ENCODE measurements at regions not wholly inside any gene's neighbourhood (a gene's known extent, or its start where the extent isn't known, plus 50 kb on each side); places are given as distances from the start of the nearest gene placed in this dataset.
"Not testable (repeated sequence)": the region's sequence is repeated elsewhere in the genome, so short reads cannot be mapped to it uniquely, and the experiment has no call there.

DNA sequence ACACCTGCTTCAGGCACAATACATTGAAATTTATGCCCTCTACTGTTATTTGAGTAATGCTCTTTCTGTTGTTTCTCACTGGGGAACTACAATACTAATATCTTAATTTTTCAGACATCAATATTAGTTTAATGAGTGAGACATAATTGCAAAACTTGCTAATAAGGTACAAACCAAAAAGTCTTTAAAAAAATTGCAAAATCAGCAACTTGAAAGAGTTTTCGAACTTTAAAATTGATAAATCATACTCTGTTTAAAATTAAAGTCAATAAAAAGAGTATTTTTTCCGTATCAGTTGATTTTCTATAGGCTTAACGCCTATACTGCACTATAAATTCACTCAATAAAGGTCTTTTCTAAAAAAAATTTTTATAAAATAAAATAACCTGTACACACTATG is 1735.9 kb upstream of the SEL1L start:
- DNase-seq, result no peak

DNA sequence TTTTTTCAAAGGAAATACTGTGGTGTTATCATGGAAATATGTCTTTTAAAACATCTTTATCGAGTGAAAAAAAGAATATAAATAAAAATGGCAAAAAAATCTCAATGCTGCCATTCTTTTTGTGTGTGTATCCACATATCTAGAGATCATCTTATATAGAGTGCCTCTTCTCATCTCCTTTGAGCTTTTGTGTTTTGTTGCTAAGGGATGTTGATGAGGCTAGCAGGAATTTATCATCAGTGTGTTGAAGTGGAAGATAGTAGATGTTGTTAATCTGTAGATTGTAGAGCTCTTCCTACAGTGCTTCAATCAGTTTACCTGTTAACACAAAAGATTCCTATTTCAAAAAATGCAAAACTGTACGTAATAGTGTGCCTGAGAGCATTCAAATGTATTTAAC is 1738.0 kb upstream of the SEL1L start:
- DNase-seq, result no peak

DNA sequence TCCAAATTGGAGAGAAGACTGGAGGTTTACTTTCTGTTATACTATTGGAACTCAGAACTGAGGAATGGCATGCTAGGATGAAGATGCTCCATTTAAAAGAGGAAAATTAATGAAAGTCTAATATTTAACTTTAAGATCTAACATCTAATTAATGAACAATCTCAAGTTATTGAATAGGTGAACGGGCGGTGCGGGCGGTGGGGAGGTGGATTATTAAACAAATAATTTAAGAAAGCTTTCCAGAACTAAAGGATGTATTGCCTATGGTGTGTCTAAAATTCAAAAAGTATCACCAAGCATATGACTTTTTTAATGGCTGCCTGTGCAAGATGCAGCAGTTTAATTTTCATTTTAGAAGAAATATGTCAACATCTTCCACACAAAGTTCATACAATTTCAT is 1747.1 kb upstream of the SEL1L start:
- no peak for DNase-seq

DNA sequence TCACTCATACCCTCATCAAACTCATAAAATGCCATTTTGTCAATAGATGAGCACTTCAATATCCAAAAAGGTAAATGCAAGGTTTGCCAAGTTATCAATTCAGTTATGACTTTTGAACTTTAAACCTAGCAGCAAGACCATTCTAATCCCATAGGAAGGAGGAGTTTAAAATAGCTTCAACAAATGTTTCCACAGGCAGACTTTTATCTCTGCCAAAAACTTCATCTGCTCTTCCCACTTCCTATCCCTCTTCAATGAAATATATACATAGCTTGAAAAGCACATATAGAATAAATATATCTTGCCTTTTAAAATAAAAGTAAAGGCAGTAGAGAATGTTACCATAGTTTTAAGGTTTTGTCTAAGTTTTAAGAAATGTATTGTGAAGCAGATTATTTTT is 1749.1 kb upstream of the SEL1L start:
- no peak for DNase-seq

DNA sequence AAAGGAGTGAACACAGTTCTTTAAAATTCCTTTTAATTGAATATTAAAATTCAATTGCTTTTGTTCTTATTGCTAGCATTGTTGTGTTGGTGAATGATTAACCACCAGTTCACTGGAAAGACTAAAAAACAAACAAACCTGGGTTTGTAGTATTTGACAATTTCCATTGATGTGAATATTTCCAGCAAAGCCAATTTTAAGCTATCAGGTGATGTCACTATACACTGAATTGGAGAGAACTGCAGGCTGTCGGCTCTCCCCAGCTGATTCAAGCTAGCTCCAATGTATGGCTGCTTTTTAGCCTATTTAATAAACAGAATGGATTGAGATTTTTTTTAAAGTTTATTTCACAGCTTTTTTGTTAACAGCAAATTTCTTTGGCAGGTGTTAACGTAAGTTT is 1753.6 kb upstream of the SEL1L start:
- no peak for DNase-seq

DNA sequence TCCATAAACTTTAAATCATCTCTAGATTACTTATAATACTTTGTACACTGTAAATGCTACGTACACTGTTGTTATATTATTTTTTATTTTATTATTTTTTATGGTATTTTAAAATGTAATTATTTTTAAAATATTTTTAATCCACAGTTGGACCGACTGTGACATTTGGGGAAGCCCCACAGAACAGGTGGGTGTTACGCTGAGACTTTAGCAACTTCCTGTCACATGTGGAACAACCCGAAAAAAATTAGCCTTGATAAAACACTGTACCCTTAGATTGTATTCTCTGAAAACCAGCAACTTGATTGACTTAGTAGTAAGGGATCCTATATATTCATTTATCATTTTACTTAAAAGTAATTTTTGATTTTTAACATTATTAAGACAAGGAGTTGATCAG is 1755.7 kb upstream of the SEL1L start:
- DNase-seq, result no peak

DNA sequence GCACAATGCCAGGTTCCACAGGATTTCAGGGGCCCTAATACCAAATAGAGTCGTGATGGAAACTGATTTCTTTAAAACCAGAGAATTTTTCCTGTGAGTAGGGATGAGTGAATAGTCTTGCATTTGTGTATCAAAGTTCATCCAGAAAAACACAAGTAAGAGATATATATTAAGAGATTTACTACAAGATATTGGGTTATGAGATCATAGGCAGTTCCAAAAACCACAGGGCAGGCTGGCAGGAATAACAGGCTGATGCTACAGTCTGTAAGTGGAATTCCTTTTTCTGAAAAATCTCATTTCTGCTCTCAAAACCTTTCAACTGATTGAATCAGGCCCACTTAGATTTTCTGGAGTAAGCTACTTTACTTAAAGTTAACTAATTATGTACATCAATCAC is 1756.2 kb upstream of the SEL1L start:
- no peak for DNase-seq

DNA sequence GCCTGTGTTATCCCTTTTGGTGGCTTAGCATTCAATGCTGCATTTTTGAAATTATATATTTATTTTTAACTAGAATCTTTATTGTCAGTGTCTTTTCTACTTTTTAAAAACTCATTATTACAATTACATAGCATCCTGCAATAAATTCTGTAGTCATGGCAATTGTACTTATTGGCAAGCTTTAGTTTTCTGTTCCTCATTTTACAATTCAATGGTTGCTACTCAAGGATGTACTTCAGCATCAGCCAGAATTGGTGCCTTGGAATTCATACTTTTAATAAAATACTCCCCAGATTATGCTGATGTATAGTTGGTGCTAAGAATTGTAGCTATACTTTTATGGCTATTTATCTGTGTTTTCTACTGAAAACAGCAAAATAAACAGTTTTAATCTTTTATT is 1756.8 kb upstream of the SEL1L start:
- DNase-seq, result no peak

DNA sequence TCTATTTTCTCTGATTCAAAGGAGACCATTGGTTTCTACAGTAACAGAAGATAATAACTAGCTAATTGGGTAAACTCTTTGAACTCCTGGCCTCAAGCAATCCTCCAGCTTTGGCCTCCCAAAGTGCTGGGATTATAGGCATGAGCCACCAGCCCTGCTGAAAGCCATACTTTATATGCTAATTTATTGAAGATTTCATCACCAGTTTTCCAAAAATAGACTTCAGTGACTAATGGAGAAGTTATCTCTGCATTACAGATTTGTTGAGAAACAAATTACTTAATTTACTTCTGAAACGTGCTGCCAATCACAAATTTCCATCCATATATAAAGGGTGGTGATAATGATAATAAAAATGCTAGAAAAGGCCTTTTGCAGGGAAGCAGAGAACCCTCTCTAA is 1758.1 kb upstream of the SEL1L start:
- DNase-seq, result no peak

DNA sequence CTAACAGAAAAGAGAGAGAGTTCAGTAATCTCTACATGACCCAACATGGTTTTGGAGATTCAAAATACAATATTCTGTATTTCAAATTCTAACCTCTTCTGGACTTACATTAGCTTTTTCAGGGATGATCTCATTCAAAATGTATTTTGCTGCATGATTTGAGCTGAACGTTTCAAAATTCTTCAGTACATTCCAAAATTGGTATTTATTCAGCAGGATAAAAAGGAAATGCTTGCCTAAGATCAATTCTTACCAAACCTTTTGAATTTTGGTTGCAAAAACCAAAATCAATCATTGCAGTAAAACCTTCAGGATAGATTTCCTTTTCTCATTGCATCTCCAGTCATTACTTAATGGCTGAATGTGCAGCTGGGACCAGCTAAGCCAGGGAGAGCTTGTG is 1761.3 kb upstream of the SEL1L start:
- no peak for DNase-seq

DNA sequence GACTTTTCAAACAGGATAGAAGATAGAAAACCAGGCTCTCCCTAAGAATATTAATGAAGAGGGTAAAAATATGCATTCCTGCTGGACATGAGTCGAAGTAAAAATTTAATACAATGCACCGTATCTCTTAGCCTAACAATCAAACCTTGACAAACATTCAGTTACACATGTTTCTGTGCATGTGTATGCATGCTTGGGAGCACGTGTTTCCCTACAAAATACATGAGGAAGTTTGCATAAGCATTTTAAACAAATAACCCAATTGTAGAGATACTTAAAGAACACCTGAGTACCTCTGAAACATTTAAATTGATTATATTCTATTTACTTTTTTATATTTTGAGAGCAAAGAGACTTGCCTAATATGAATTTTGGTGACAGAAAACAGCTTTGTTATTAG is 1763.7 kb upstream of the SEL1L start:
- DNase-seq, result no peak

DNA sequence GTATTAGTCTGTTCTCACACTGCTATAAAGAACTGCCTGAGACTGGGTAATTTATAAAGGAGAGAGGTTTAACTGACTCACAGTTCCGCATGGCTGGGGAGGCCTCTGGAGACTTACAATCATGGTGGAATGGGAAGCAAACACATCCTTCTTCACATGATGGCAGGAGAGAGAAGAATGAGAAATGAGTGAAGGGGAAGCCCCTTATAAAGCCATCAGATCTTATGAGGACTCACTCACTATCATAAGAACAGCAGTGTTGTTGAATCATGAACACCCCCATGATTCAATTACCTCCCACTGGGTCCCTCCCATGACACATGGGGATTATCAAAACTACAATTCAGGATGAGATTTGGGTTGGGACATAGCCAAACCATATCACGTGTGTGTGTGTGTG is 1764.4 kb upstream of the SEL1L start:
- not testable (repeated sequence) for DNase-seq

DNA sequence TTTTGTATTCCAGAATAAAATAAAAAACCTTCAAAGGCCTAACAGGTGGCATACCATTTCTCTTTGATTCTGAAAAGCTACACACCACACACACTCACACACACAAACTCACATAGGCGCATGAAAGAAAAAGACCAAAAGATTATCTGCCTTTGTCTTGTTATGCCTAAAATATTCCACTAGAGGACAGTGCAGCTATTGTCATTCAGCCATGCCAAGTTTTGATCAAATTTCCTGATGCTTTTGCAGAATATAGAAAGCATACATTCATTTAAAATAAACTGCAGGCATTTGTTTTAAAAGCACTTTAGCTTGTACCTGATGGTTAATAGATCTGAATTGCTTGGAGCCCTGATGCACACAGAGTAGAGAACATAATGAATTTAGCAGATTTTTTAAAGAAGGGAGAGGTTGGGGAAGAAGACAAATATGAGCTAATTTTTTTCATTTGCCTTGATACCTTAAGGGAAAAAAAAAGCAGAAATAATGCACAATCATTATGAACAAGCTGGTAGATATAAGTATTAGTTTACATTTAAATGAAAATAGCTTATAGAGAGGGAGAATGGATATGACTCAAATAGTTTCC is 1766.9 kb upstream of the SEL1L start:
- no peak for DNase-seq

DNA sequence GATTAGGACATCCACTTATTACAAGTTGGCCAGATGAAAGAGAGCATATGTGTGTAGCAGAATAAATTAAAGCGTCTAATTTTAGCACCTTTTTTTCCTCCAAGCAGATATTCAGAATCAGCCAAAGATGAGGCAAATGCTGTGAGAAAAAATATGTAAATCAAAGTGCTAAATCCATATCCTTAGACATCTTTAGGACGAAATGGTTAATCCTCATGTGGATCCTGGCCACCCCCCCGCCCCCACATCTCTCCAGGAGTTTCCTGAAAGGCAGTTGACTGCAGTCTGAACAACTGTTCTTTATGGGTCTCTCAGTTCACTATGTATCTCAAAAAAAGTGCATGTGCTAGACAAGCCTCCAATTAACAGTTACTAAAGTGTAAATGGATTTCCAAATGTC is 1768.1 kb upstream of the SEL1L start:
- DNase-seq, result no peak

DNA sequence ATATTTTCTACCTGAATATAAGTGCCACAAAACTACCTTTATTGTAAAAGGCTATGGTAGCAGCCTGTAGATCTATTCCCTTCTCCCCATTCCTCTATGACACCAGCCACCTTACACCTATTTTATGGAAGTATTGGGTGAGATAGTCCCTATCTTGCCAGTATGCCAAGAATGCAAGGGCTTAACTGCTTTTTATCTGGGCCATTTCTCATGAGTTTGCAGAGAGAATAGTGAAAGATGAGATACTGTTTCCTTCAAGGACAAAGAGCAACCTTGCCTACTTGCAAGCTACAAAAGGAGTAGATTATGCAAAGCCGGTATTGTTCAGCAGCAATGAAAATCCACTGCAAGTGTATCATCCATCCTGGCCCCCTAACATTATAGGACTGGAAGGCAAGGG is 1775.6 kb upstream of the SEL1L start:
- no peak for DNase-seq

DNA sequence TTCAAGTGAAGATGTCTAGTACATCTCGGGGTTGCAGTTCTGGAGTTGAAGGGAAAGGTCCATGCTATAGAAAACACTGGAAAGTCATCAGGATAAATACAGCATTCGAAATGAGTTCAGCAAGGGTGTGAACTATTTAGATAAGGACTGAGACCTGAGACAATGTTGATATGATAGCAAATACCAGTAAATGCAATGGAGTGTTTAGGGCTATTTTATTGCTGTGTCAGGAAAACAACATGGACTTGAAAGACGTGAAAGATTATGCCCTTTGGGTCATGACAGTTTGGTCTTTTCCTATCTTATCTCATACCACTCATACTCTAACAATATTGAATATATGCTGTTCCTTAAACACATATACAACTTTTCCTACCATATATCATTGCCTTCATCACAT is 1776.2 kb upstream of the SEL1L start:
- no peak for DNase-seq

DNA sequence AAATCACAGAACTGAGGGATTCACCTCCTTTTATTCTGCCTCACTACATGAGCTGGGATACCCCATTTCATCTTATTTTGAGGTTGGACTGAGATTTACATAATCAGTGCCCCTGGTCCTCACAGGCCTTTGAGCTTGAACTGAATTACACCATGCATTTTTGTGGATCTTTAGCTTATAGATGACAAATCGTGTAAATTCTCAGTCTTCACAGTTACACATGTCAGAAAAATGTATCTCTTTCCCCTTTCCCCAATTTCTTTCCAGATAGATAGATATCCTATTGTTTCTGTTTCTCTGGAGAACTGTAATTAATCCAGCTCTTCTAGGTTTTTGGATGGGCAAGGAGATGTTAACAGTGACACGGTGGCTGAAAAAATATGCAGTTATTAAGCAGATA is 1778.9 kb upstream of the SEL1L start:
- no peak for DNase-seq

DNA sequence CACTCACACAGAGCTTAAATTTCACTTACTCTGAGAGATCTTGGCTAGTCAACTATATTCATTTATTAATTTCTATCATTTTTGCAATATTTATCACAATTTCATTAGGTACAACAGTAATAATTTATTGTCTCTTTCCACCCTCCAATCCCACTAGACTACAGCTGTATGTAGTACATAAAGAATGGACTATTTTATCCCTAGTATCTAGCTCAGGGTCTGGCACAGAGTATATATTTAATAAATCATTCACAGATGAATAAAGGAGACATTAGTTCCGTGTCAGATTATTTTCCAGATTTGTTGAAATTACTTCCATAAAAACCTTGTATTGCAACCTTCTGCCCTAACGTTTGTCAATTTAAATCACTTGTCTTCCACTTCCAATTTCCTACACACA is 1781.1 kb upstream of the SEL1L start:
- no peak for DNase-seq

DNA sequence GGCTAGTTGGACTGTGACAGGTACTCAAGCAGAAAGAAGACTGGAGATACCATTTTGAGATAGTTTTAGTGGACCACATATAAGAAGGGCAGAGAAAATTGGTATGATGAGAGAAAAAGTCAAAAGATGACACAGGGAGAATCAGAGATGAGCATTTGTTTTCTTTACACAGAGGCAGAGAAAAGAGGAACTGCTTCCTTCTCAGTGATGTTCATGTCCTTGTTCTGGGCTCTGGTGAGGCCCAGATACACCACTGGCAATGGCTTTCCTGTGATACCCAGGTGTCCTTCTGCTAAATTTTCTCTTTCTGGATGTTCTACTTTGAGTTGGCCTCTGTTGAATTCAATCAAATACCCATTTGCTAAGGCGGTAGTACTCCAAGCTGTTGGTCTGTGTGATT is 1782.7 kb upstream of the SEL1L start:
- DNase-seq, result no peak

DNA sequence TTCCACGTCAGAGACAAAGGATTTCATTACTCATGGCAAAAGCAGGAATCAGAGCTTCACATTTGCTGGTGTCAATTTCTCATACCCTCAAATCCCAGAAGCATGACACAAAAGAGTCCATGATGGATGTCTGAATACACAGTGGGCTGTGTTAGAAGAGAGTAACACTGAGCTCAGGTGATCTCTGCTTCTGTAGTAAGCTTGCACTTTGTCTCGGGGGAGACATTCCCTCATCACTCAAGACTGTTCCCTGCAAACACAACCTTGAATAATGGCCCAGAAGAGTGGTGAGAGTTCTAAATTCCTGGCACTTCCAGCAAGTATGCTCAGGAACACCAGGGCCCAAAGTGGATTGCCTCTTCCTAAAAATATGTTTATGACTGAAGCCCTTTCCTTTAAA is 1787.2 kb upstream of the SEL1L start:
- DNase-seq, result no peak

DNA sequence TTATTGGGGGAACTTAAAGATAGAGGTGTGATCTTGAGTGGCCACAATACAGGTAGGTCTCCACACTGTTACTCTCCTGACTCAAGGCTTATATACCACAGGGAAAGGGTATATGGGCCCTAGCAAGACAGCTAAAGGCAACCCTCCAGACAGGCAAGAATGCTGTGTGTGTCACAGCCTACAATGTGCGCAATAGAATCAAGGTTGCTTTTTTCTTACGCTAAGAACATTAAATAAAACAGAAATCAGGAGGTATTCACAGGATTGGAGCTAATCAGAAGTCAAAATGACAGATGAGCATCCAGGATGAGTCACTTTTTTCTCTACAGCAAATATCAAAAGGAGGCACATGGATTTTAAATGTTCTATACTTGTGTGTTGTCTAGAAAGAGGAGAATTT is 1797.9 kb upstream of the SEL1L start:
- no peak for DNase-seq

DNA sequence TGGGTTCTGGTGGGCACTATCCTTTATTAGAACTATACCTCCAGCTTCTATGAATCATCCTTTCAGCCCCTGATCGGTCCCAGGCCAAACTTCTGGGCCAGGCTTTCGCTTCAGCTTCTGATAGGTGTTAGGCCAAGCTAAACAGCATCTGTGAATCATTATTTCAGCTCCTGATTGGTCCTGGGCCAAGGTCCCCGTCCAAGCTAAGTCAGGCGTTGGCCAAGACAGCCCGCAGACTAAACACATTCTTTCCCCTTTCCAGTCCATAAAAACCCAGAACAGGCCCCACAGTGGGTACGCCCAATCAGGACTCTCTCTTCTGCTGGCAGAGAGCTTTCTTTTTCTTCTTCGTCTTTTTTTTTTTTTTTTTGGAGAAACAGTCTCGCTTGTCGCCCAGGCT is 1808.9 kb upstream of the SEL1L start:
- peak; percentile 37 for DNase-seq

DNA sequence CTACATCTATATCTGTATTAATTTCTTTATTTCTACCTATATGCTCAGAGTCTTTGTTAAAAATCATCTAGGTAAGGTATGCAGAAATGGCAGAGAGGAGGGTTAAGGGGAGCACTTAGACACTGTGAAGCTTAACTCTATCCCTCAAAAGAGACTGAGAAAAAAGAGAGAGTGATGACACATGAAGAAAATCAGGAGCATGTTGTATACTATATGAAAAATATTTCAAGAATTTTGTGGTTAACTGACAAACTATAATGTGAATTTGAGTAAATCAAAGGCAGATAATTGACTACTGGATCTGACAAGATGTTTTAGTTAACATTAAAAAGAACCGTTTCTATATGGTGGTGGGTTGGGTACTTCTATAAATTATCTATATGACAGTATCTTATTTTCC is 1814.2 kb upstream of the SEL1L start:
- no peak for DNase-seq

DNA sequence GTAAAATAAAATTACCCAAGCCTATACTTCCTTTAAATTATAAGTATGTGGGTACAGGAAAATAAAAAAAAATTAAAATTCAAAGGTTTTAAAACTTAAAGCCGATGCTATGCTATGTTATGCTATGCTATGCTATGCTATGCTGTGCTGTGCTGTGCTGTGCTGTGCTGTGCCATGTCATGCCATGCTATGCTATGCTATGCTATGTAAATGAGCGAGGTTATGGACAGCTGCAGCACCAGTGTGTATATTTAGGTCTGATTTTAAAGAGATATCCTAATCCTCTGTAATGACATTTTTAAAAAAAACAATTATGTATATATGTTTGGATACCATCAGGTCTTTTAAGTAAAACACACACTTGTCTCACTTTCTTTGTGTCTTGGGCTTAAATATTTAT is 1822.0 kb upstream of the SEL1L start:
- no peak for DNase-seq

DNA sequence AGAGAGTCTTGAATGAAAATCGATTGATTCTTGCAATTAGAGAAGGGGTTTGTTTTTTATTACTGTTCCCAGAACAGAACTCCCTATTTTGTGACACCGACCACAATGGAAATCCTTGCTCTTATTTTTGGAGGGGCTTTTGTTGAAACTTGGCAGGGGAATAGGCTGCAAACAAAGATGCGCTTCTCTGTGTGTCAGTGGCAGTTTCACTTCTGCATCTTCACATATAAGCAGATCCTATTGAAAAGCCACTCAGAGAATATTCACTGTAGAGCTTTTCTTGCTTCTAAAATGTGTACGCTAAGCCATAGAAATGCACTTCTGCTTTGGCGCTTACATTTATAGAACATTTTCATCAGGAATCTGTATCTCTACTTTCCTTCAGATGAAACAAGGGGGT is 1822.4 kb upstream of the SEL1L start:
- no peak for DNase-seq

DNA sequence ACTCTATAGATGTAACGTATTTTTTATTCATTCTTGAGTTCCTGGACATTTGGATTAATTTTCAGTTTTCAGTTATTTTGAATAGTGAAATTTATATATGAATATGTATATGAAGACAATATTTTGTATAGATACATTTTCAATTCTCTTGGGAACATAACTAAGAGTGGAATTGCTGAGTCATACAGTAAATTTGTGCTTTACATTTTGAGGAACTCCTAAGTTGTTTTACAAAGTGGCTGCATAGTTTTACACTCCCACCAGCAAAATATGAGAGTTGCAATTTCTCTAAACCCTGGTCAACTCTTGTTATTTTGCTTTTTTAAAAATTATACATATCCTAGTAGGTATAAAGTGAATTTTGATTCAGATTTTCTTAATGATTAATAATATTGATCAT is 1838.6 kb upstream of the SEL1L start:
- no peak for DNase-seq

Data from left hindlimb (tissue), 1 donor.